ENCODE measurements at regions not wholly inside any gene's neighbourhood (a gene's known extent, or its start where the extent isn't known, plus 50 kb on each side); places are given as distances from the start of the nearest gene placed in this dataset.

GRCh38 chr2:220302756-220303155 is 675.3 kb downstream of the SLC4A3 start:
- no peak for TF ChIP-seq POLR2A (IDR thresholded peaks at IDR 0.05)
- TF ChIP-seq, protein P1, sequence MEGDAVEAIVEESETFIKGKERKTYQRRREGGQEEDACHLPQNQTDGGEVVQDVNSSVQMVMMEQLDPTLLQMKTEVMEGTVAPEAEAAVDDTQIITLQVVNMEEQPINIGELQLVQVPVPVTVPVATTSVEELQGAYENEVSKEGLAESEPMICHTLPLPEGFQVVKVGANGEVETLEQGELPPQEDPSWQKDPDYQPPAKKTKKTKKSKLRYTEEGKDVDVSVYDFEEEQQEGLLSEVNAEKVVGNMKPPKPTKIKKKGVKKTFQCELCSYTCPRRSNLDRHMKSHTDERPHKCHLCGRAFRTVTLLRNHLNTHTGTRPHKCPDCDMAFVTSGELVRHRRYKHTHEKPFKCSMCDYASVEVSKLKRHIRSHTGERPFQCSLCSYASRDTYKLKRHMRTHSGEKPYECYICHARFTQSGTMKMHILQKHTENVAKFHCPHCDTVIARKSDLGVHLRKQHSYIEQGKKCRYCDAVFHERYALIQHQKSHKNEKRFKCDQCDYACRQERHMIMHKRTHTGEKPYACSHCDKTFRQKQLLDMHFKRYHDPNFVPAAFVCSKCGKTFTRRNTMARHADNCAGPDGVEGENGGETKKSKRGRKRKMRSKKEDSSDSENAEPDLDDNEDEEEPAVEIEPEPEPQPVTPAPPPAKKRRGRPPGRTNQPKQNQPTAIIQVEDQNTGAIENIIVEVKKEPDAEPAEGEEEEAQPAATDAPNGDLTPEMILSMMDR (IDR thresholded peaks at IDR 0.05): no peak

Data from body of pancreas (tissue), 4 donors.